ENCODE measurements at regions not wholly inside any gene's neighbourhood (a gene's known extent, or its start where the extent isn't known, plus 50 kb on each side); places are given as distances from the start of the nearest gene placed in this dataset.

GRCh38 chr1:55713516-55713915 is 498.4 kb upstream of the USP24 start:
- DNase-seq (ENCODE audit: low read depth in 1 of 2, low spot score in 1 of 2) (no peak), ATAC-seq (no peak), FAIRE-seq (no peak)
- no peak overlapping the region for H3K27ac ChIP-seq
- WGBS (ENCODE audit: missing lambda C conversion rate), result 60% methylated on average over 5 of the region's 5 CpGs
- ChIA-PET CTCF (no interaction called here), POLR2A (no interaction called here)
- H3K4me2 ChIP-seq, result no peak overlapping the region
- no peaks in the 10 kb centered on the region for H3K9me3 ChIP-seq
- H3K4me3 ChIP-seq, result no peak overlapping the region
- TF ChIP-seq HOXB5 (CRISPR knock-in tag; IDR thresholded peaks at IDR 0.05), result no peak
- no peak for TF ChIP-seq ESRRA (IDR thresholded peaks at IDR 0.05; ENCODE audit: borderline replicate concordance, low read length)
- no peak for TF ChIP-seq HOXB13 (CRISPR knock-in tag; IDR thresholded peaks at IDR 0.05; ENCODE audit: low read depth)
- TF ChIP-seq KDM1A (IDR thresholded peaks at IDR 0.05; ENCODE audit: low read depth), result no peak
- no peak for TF ChIP-seq ATOH8 (CRISPR knock-in tag; IDR thresholded peaks at IDR 0.05; ENCODE audit: low read depth)
- no peak for TF ChIP-seq ZFP36 (IDR thresholded peaks at IDR 0.05; ENCODE audit: borderline replicate concordance, partially characterized antibody)
- TF ChIP-seq PHF8 (IDR thresholded peaks at IDR 0.05; ENCODE audit: borderline replicate concordance, low read depth), result no peak
- TF ChIP-seq BHLHE40 (IDR thresholded peaks at IDR 0.05; ENCODE audit: low read depth, low read length), result no peak
- TF ChIP-seq JUNB (IDR thresholded peaks at IDR 0.05), result no peak
- no peak for TF ChIP-seq FOXS1 (CRISPR knock-in tag; IDR thresholded peaks at IDR 0.05)
- no peak for TF ChIP-seq TP53 (CRISPR knock-in tag; IDR thresholded peaks at IDR 0.05)
- TF ChIP-seq MAFK (IDR thresholded peaks at IDR 0.05; ENCODE audit: partially characterized antibody), result no peak
- TF ChIP-seq HOXA7 (CRISPR knock-in tag; IDR thresholded peaks at IDR 0.05), result no peak
- TF ChIP-seq NR3C1 (IDR thresholded peaks at IDR 0.05), result no peak
- H3K4me1 ChIP-seq, result peaks cover 10% of the 10 kb centered on the region

GRCh38 chr1:55712148-55712547 is 497.0 kb upstream of the USP24 start:
- WGBS (ENCODE audit: missing lambda C conversion rate), result 84% methylated on average over 3 of the region's 6 CpGs
- DNase-seq (ENCODE audit: low read depth in 1 of 2, low spot score in 1 of 2) (no peak), FAIRE-seq (no peak), ATAC-seq (no peak)
- H3K4me3 ChIP-seq, result no peak overlapping the region
- POLR2A ChIA-PET, result no interaction called here
- TF ChIP-seq JUN (IDR thresholded peaks at IDR 0.05) (no peak), FOXS1 (CRISPR knock-in tag; IDR thresholded peaks at IDR 0.05) (no peak), HOXB13 (CRISPR knock-in tag; IDR thresholded peaks at IDR 0.05; ENCODE audit: low read depth) (no peak), KDM5A (IDR thresholded peaks at IDR 0.05) (no peak), E2F6 (IDR thresholded peaks at IDR 0.05; ENCODE audit: borderline replicate concordance, low read depth) (no peak), CBX8 (IDR thresholded peaks at IDR 0.05) (no peak), KDM1A (IDR thresholded peaks at IDR 0.05; ENCODE audit: low read depth) (no peak), MAZ (IDR thresholded peaks at IDR 0.05; ENCODE audit: borderline replicate concordance, low read depth, low read length) (no peak), TP53 (CRISPR knock-in tag; IDR thresholded peaks at IDR 0.05) (no peak)
- H3K4me2 ChIP-seq, result no peak overlapping the region
- no peaks in the 10 kb centered on the region for H3K4me1 ChIP-seq
- no peaks in the 10 kb centered on the region for H3K9me3 ChIP-seq
- CTCF ChIA-PET, result no interaction called here
- no peak overlapping the region for H3K27ac ChIP-seq

GRCh38 chr1:55708781-55709180 is 493.6 kb upstream of the USP24 start:
- CTCF ChIA-PET, result no interaction called here
- ATAC-seq, result no peak

GRCh38 chr1:55707846-55708245 is 492.7 kb upstream of the USP24 start:
- Histone ChIP-seq H3K4me3 (no peak overlapping the region), H3K27ac (0 out of 6 replicates have a peak overlapping the region, but pooled peaks of 1 of the 2 experiments have one; percentile 21), H3K4me2 (no peak overlapping the region), H3K9me3 (no peaks in the 10 kb centered on the region), H3K4me1 (no peaks in the 10 kb centered on the region)
- no peak for ATAC-seq
- WGBS (ENCODE audit: missing lambda C conversion rate), result 70% methylated on average over 2 of the region's 2 CpGs
- CTCF ChIA-PET, result no interaction called here
- no peak for DNase-seq (ENCODE audit: low read depth in 1 of 2, low spot score in 1 of 2)
- POLR2A ChIA-PET, result no interaction called here
- no peak for FAIRE-seq
- TF ChIP-seq BCL3 (IDR thresholded peaks at IDR 0.05) (no peak), SREBF2 (IDR thresholded peaks at IDR 0.05) (no peak), NPAS2 (CRISPR knock-in tag; IDR thresholded peaks at IDR 0.05; ENCODE audit: borderline replicate concordance) (no peak), ZC3H11A (IDR thresholded peaks at IDR 0.05) (no peak), RFX5 (IDR thresholded peaks at IDR 0.05) (no peak), CTCF (IDR thresholded peaks at IDR 0.05) (no peak), TFCP2L1 (CRISPR knock-in tag; IDR thresholded peaks at IDR 0.05) (no peak), FOSB (CRISPR knock-in tag; IDR thresholded peaks at IDR 0.05) (no peak), CBX2 (IDR thresholded peaks at IDR 0.05; ENCODE audit: borderline replicate concordance, low read depth) (no peak)

More at GRCh38 chr1:55708781-55709180, 493.6 kb upstream of the USP24 start:
- WGBS (ENCODE audit: missing lambda C conversion rate), result 84% methylated on average over 3 of the region's 3 CpGs
- FAIRE-seq (no peak), DNase-seq (ENCODE audit: low read depth in 1 of 2, low spot score in 1 of 2) (no peak)
- no peak for TF ChIP-seq GATA3 (IDR thresholded peaks at IDR 0.05; ENCODE audit: borderline replicate concordance)
- no peak for TF ChIP-seq JUN (IDR thresholded peaks at IDR 0.05)
- no peak for TF ChIP-seq RAD21 (conservative IDR thresholded peaks at IDR 0.05 in 1 of 2, IDR thresholded peaks at IDR 0.05 in 1 of 2)
- TF ChIP-seq EP300 (IDR thresholded peaks at IDR 0.05), result no peak
- no peak overlapping the region for H3K4me2 ChIP-seq
- H3K4me1 ChIP-seq, result no peaks in the 10 kb centered on the region
- H3K4me3 ChIP-seq, result no peak overlapping the region
- POLR2A ChIA-PET, result no interaction called here
- no peak overlapping the region for H3K27ac ChIP-seq
- no peaks in the 10 kb centered on the region for H3K9me3 ChIP-seq
